ENCODE measurements at regions not wholly inside any gene's neighbourhood (a gene's known extent, or its start where the extent isn't known, plus 50 kb on each side); places are given as distances from the start of the nearest gene placed in this dataset.

DNA sequence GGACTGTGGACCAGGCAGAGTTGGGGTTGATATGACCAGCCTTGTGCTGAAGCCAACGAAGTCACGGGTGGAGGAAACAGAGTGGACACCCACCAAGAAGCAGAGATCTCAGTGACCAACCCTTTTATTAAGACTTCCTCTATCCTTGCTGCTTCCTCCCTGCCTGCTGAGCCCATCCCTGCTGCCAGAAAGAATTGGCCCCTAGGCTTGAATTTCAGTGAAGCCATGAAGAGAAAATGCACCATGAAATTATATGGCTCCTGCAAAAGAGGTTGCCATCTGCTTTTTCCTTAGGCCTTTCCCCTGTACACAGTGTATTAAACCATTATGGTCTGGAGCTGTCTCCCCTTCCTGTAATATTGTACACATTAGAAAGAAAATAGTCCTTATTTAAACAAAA, 246.7 kb downstream of the HS3ST3B1 start (continued):
- TF ChIP-seq SUZ12 (IDR thresholded peaks at IDR 0.05; ENCODE audit: low read length) (no peak), NANOG (IDR thresholded peaks at IDR 0.05; ENCODE audit: insufficient read depth, low read depth, low read length, poor library complexity, severe bottlenecking) (no peak), GABPA (IDR thresholded peaks at IDR 0.05; ENCODE audit: borderline replicate concordance, insufficient read depth, low read length) (no peak)

Data from H1 (cell line).